Cardiac muscle cell (in vitro differentiated cells and primary cell): ENCODE measurements at regions not wholly inside any gene's neighbourhood (a gene's known extent, or its start where the extent isn't known, plus 50 kb on each side); places are given as distances from the start of the nearest gene placed in this dataset.
A peak's percentile ranks its signal among the peaks of the same experiment; 100 is the strongest.

Experiments used
- DNase-seq, 2 donors: peaks; one replicate each; pipeline versions ENCODE4 v3.0.0 to v3.0.0-alpha.2; 2010 to 2017; ENCODE audit warnings: low read depth in 1 of 2, low spot score in 1 of 2
- H3K27ac ChIP-seq: fragments of 200-600 bp; sonication (generic); 2 replicates; pipeline ENCODE4 v1.5.1; 2016
- H3K27me3 ChIP-seq: fragments of 200-600 bp; sonication (generic); 2 replicates; pipeline ENCODE4 v1.6.0; 2016; ENCODE audit warnings: control low read depth
- H3K36me3 ChIP-seq: fragments of 200-600 bp; sonication (generic); 2 replicates; pipeline ENCODE4 v1.5.1; 2016; ENCODE audit warnings: control low read depth
- H3K4me1 ChIP-seq: fragments of 200-600 bp; sonication (generic); 2 replicates; pipeline ENCODE4 v1.8.1; 2017; ENCODE audit warnings: low read depth, mild to moderate bottlenecking, mixed run types
- H3K4me3 ChIP-seq: fragments of 200-600 bp; sonication (generic); 2 replicates; pipeline ENCODE4 v1.5.1; 2016; ENCODE audit warnings: mild to moderate bottlenecking
- H3K9me3 ChIP-seq: fragments of 200-600 bp; sonication (generic); 2 replicates; pipeline ENCODE4 v1.5.1; 2017; ENCODE audit warnings: low read depth, mild to moderate bottlenecking, control low read depth
- CTCF ChIP-seq: IDR thresholded peaks from 2 replicates; pipeline ENCODE4 v1.5.1; 2012; ENCODE audit warnings: low read depth, mild to moderate bottlenecking, low read length

GRCh38 chr12:124433147-124433874 lies 134.1 kb downstream of the NCOR2 start:
- no peaks in the 10 kb centered on the region for H3K9me3 ChIP-seq
- peak overlapping the region; percentile 14 for H3K27ac ChIP-seq
- no peaks in the 10 kb centered on the region for H3K27me3 ChIP-seq
- H3K4me1 ChIP-seq: no peaks in the 10 kb centered on the region
- H3K4me3 ChIP-seq: no peak overlapping the region
- no peak for TF ChIP-seq CTCF
- DNase-seq: no peak
- H3K36me3 ChIP-seq: peaks cover 6% of the 10 kb centered on the region

- no peak for TF ChIP-seq CTCF
- Histone ChIP-seq H3K4me3 (no peak overlapping the region), H3K4me1 (no peaks in the 10 kb centered on the region), H3K36me3 (peaks cover 6% of the 10 kb centered on the region), H3K27me3 (no peaks in the 10 kb centered on the region), H3K27ac (peak overlapping the region; percentile 30), H3K9me3 (no peaks in the 10 kb centered on the region)
- DNase-seq: no peak
Measured at GRCh38 chr12:124432376-124432775, 135.0 kb downstream of the NCOR2 start.

GRCh38 chr12:124431971-124432370 lies 135.4 kb downstream of the NCOR2 start:
- no peaks in the 10 kb centered on the region for H3K4me1 ChIP-seq
- peaks cover 6% of the 10 kb centered on the region for H3K36me3 ChIP-seq
- peak overlapping the region; percentile 30 for H3K27ac ChIP-seq
- no peaks in the 10 kb centered on the region for H3K9me3 ChIP-seq
- no peak for DNase-seq
- H3K27me3 ChIP-seq: no peaks in the 10 kb centered on the region
- no peak for TF ChIP-seq CTCF
- no peak overlapping the region for H3K4me3 ChIP-seq

- Histone ChIP-seq H3K36me3 (peaks cover 9% of the 10 kb centered on the region), H3K27me3 (no peaks in the 10 kb centered on the region), H3K4me1 (no peaks in the 10 kb centered on the region), H3K27ac (peak overlapping the region; percentile 43), H3K4me3 (no peak overlapping the region), H3K9me3 (no peaks in the 10 kb centered on the region)
- no peak for DNase-seq
- TF ChIP-seq CTCF: no peak
Measured at GRCh38 chr12:124430491-124430890, 135.6 kb downstream of the RFLNA start.

- Histone ChIP-seq H3K27me3 (no peaks in the 10 kb centered on the region), H3K4me1 (no peaks in the 10 kb centered on the region), H3K27ac (no peak overlapping the region), H3K36me3 (peaks cover 9% of the 10 kb centered on the region), H3K9me3 (no peaks in the 10 kb centered on the region), H3K4me3 (no peak overlapping the region)
- no peak for TF ChIP-seq CTCF
- no peak for DNase-seq
Measured at GRCh38 chr12:124429535-124429934, 134.6 kb downstream of the RFLNA start.
